ELR (cell line): ENCODE measurements at regions not wholly inside any gene's neighbourhood (a gene's known extent, or its start where the extent isn't known, plus 50 kb on each side); places are given as distances from the start of the nearest gene placed in this dataset.
A peak's percentile ranks its signal among the peaks of the same experiment; 100 is the strongest.
"Not testable (repeated sequence)": the region's sequence is repeated elsewhere in the genome, so short reads cannot be mapped to it uniquely, and the experiment has no call there.

Source experiments
- DNase-seq: peaks from one replicate; pipeline ENCODE4 v3.0.0-alpha.2; 2015; ENCODE audit warnings: low read depth

- no peak for DNase-seq
Measured at GRCh38 chr2:234802071-234802844, 149.6 kb upstream of the SH3BP4 start.

- no peak for DNase-seq
Measured at GRCh38 chr2:234797566-234798250, 154.1 kb upstream of the SH3BP4 start.

- no peak for DNase-seq
Measured at GRCh38 chr2:234796045-234796591, 155.7 kb upstream of the SH3BP4 start.

DNA sequence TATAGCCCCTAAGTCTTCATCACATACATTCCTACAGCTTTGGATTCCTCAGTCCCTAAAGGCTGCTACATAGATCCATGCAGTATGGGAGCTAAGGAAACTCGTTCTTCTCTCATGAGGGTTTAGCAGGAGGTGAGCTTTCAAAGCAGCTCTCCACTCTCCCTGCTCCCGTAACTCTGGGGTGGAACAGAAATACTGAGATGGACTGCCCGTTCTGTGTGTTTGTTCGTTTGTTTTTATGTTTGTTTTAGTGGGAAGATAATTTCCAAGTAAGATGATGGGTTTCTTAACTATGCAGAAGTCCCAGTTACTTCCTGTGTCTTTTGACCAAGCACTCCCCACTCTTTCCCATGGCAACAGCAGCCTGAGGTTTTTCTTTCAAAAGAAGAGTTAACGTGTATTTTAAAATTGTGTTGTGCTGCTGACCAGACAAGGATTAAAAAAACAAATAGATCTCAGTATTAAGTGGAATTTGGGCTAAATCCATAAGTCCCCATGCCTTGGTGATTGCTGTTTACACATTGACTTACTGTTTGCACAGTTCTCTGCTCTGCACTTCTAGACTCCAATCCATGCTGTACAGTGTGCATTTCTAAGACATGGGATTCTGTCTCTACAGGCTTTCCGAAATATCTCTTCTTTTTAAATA lies 156.4 kb upstream of the SH3BP4 start:
- DNase-seq: no peak

DNA sequence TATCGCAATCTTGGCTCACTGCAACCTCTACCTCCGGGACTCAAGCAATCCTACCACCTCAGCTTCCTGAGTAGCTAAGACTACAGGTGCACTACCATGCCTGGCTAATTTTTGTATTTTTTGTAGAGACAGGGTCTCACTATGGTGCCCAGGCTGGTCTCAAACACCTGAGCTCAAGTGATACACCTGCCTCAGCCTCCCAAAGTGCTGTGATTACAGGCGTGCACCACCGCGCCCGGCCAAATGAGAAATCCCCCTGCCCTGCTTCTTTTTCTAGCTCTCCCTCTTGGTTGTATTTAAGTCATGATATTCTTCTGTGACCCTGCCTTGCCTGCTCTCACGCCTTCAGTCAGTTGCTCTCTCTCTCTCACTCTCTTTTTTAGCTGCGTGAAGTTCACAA lies 157.0 kb upstream of the SH3BP4 start:
- DNase-seq: no peak

- no peak for DNase-seq
Measured at GRCh38 chr2:234793212-234793785, 158.5 kb upstream of the SH3BP4 start.

- peak; percentile 17 for DNase-seq
Measured at GRCh38 chr2:234792621-234793022, 159.2 kb upstream of the SH3BP4 start.

DNA sequence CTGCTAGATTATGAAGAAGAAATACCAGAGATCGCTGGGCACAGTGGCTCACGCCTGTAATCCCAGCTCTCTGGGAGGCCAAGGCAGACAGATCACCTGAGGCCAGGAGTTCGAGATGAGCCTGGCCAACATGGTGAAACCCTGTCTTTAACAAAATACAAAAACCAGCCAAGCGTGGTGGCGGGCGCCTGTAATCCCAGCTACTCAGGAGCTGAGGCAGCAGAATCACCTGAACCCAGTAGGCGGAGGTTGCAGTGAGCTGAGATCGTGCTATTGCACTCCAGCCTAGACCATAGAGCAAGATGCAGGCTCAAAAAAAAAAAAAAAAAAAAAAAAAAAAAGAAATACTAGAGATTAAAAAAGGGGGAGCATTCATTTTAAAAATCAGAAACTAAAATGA lies 159.7 kb upstream of the SH3BP4 start:
- DNase-seq: not testable (repeated sequence)

- DNase-seq: no peak
Measured at GRCh38 chr2:234790380-234790779, 161.4 kb upstream of the SH3BP4 start.

- no peak for DNase-seq
Measured at GRCh38 chr2:234789556-234790325, 162.1 kb upstream of the SH3BP4 start.

DNA sequence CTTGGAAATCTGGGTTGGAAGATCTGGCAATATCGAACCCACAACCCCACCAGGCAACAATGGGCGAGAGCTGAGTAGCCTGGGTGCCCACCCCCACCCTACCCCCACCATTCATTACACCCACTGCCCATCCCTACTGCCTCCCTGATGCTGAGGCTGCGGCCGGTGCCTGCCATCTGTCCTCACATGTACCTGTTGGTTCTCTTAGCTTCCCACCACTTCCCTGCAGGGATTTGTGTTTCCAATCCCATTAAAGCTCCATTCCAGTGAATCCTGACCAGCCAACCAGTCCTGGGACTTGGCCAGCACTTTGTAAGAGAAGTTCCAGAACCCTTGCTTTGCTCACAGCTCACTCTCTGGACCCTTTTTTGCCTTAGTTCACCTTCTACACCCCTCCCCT lies 163.0 kb upstream of the SH3BP4 start:
- no peak for DNase-seq

- no peak for DNase-seq
Measured at GRCh38 chr2:234788381-234788780, 163.4 kb upstream of the SH3BP4 start.

GRCh38 chr2:234787114-234787513 lies 164.7 kb upstream of the SH3BP4 start:
- no peak for DNase-seq

DNA sequence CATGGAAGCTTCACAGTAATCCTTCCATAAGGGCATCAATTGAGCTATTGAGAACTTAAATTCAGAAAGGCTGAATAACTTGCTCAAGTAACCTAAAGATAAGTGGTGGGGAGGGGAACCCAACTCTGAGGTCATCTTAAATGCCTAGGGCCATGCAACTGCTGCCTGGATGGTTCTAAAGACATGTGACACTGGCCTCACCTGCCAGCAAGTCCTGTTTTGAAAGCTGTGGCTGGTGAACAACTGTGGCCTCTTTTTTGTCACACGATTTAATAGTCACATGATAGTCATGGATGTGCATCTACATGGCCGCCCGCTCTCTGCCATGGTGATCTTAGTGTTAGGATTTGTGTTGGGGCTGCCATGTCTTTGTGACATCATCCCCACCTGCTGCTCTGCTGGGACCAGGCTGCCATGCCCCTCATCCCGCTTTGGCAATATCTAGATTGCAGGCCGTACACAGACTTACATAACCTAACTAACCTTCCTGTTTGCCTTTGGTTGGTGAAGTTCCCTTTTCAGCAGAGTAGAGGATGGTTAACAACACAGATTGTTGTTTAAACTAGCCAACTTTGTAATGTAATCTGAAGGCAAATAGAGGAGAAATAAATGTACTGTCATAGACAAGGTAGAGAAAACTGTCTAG lies 177.9 kb upstream of the SH3BP4 start:
- no peak for DNase-seq

DNA sequence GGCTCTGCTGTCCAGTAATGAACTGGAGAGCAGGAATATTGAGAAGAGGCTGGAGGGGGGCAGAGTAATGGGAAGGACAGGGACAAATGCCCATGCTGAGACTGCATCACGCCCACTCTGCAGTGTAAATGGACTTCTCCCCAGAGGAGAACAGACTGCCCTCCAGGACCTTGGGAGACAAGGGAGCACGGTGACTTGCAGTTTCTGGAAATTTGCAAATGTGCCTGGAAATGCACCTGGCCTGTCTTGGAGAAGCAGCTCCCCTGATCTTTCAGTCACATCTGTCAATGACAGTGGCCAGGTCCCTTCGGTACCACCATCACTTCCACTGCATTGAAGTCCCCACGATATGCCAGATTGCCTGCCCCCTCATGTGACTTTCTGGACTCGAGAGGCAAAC lies 178.7 kb upstream of the SH3BP4 start:
- DNase-seq: no peak

DNA sequence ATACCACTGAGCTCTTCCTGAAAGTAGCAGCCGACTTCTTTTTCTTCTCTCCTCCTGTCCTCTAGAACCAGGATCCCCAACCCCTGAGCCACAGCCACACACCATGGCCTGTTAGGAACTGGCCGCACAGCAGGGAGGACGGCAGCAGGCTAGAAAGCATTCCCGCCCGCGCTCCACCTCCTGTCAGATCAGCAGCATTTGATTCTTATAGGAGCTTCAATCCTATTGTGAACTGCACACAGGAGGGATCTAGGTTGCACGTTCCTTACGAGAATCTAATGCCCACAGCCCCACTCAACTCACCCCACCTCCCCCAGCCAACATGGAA lies 179.1 kb upstream of the SH3BP4 start:
- no peak for DNase-seq

GRCh38 chr2:234771980-234772732 lies 179.7 kb upstream of the SH3BP4 start:
- DNase-seq: peak; percentile 48

GRCh38 chr2:234771176-234771575 lies 180.6 kb upstream of the SH3BP4 start:
- no peak for DNase-seq

DNA sequence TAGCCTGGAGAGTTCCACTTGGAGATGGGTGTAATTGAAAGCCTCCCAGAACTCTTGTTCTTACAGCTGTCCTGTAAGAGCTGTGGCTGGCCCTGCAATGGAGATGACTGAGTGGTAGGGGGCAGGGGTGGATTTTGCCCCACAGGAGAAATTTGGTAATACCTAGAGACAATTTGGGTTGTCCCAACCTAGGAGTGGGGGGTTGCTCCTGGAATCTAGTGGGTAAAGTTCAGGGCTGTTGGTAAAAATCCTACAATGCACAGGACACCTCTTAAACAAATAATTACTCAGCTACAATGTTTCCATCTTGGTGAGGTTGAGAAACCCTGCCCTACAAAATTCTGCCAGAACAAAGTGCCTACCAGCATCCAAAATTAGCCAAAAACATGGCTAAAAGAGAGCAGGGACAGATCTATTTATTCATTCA lies 181.1 kb upstream of the SH3BP4 start:
- no peak for DNase-seq

DNA sequence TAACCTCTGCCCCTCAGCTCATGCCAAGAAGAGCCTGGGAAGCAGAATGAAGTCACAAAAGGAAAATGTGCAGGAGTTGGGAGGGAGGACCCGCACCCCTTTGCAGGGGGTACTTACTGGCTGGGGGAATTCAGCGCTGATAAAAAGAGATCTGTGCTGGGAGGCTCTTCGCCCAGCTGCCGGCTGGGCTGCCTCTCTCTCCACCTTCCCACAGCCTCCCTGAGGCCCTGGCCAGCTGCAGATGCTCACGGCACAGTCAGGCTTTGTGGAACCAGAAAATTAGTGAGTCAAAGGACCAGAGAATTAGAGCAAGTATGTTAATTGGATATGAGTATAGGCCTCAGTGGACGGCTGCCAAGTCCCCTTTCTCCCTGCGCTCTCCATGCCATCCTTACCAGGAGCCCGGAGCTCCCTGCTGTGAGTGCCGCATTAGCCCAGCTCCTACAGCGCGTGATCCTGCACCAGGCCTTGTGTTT lies 181.7 kb upstream of the SH3BP4 start:
- DNase-seq: no peak
